K562 (cell line): ENCODE measurements at regions not wholly inside any gene's neighbourhood (a gene's known extent, or its start where the extent isn't known, plus 50 kb on each side); places are given as distances from the start of the nearest gene placed in this dataset.

Experiments
- ATAC-seq: fragments of 200-7000 bp; cut with Tn5 transposase; 3 replicates; pipeline ENCODE4 v1.9.1; 2020; ENCODE audit warnings: moderate library complexity
- BruUV-seq: library from RNA; stranded (reverse); fragments of 400-500 nt; replicated peaks from 2 replicates; lab custom pipeline; 2021; lab: Mats Ljungman, UMichigan
- CTCF ChIA-PET: fragments of 300-600 bp; formaldehyde crosslinking; extraction: SDS; loops from one replicate; lab custom pipeline; 2021; ENCODE audit warnings: low intra/inter-chr PET ratio; lab: Yijun Ruan, JAX
- POLR2A ChIA-PET: fragments of 300-600, 350-650 bp; sonication (Branson Sonifier 250); formaldehyde crosslinking; extraction: SDS; loops from one replicate; lab custom pipeline; 2021; ENCODE audit warnings: antibody characterized with exemption, inconsistent platforms; lab: Yijun Ruan, JAX
- DNase-seq, 4 experiments: peaks; one replicate each; pipeline versions ENCODE4 v3.0.0 to v3.0.0-alpha.2; 2011 to 2018; ENCODE audit warnings: low spot score in 3 of 4, mixed read lengths in 3 of 4; ENCODE audit errors: extremely low read depth in 1 of 4
- FAIRE-seq: peaks from 2 replicates; lab custom pipeline; 2011; peaks lifted over from hg19 to GRCh38; lab: Jason Lieb, UNC
- H2AFZ ChIP-seq: 2 replicates; pipeline ENCODE4 v1.6.0; 2011; ENCODE audit warnings: low read depth, low read length, control low read depth, inconsistent platforms
- H3K27ac ChIP-seq: fragments of 200-600 bp; 3 replicates; pipeline ENCODE4 v1.8.0; 2011; ENCODE audit warnings: low read depth, mild to moderate bottlenecking, control low read depth, inconsistent platforms, low read length, moderate library complexity, mixed read lengths; ENCODE audit errors: extremely low read depth
- H3K27me3 ChIP-seq, 2 experiments: fragments of 300-600 bp in 1 of 2; 2 replicates in 1 of 2; 3 replicates in 1 of 2; pipeline versions ENCODE4 v1.6.0 to v1.8.0; 2011; ENCODE audit warnings: inconsistent platforms in 2 of 2, low read length in 2 of 2, mild to moderate bottlenecking in 1 of 2, mixed read lengths in 1 of 2, moderate library complexity in 1 of 2; ENCODE audit not compliant: control insufficient read depth in 2 of 2, insufficient read depth in 2 of 2
- H3K36me3 ChIP-seq: fragments of 300-600 bp; 3 replicates; pipeline ENCODE4 v1.8.0; 2011; ENCODE audit warnings: mild to moderate bottlenecking, low read length, inconsistent platforms; ENCODE audit not compliant: control insufficient read depth, insufficient read depth
- H3K4me1 ChIP-seq, 2 experiments: fragments of 200-600 bp in 1 of 2; replicated peaks in 1 of 2; 2 replicates in 1 of 2; 3 replicates in 1 of 2; pipeline versions ENCODE4 v1.5.1 to v1.8.0; 2011; ENCODE audit warnings: inconsistent platforms in 2 of 2, low read length in 2 of 2, mild to moderate bottlenecking in 1 of 2, mixed read lengths in 1 of 2, moderate library complexity in 1 of 2; ENCODE audit not compliant: control insufficient read depth in 2 of 2, insufficient read depth in 2 of 2
- H3K4me2 ChIP-seq: 2 replicates; pipeline ENCODE4 v1.6.1; 2011; ENCODE audit warnings: low read length, control low read depth, inconsistent platforms, mixed read lengths; ENCODE audit not compliant: insufficient read depth
- H3K4me3 ChIP-seq: fragments of 200-600 bp; sonication (generic), shearing (Covaris generic); 2 replicates; pipeline ENCODE4 v1.5.1; 2016; ENCODE audit warnings: control low read depth, inconsistent platforms
- H3K79me2 ChIP-seq: fragments of 200-600 bp; 3 replicates; pipeline ENCODE4 v1.8.0; 2011; ENCODE audit warnings: low read length, inconsistent platforms; ENCODE audit not compliant: control insufficient read depth, insufficient read depth
- H3K9ac ChIP-seq, 2 experiments: 2 replicates each; pipeline versions ENCODE4 v1.6.0 to v1.6.1; 2011; ENCODE audit warnings: low read depth in 2 of 2, low read length in 2 of 2, control low read depth in 1 of 2, inconsistent platforms in 1 of 2, mild to moderate bottlenecking in 1 of 2, mixed read lengths in 1 of 2; ENCODE audit not compliant: insufficient read depth in 1 of 2
- H3K9me1 ChIP-seq: one replicate; pipeline ENCODE4 v1.6.0; 2011; ENCODE audit warnings: inconsistent platforms, mild to moderate bottlenecking, low read length, moderate library complexity; ENCODE audit not compliant: control insufficient read depth, insufficient read depth
- H3K9me3 ChIP-seq: replicated peaks from 2 replicates; pipeline ENCODE4 v1.5.1; 2011; ENCODE audit warnings: low read depth, low read length, inconsistent platforms; ENCODE audit not compliant: control insufficient read depth, insufficient read depth
- H4K20me1 ChIP-seq: replicated peaks from 2 replicates; pipeline ENCODE4 v1.6.1; 2011; ENCODE audit warnings: low read length, inconsistent platforms, mixed read lengths; ENCODE audit not compliant: control insufficient read depth, insufficient read depth
- ARID2 ChIP-seq: fragments of 450-650 bp; IDR thresholded peaks from 2 replicates; pipeline ENCODE4 v1.6.1; 2017; ENCODE audit warnings: antibody characterized with exemption, mild to moderate bottlenecking
- CSDE1 ChIP-seq, 2 experiments: fragments of 450-650 bp; IDR thresholded peaks; 2 replicates each; pipeline ENCODE4 v1.6.1; 2016; ENCODE audit warnings: mild to moderate bottlenecking in 1 of 2
- WGBS: fragments of 100-300 bp; shearing (Covaris generic); methylation state at CpG from one replicate; pipeline ENCODE4 v1.1.6; 2016; ENCODE audit warnings: low coverage, mixed read lengths; ENCODE audit not compliant: insufficient coverage; ENCODE audit errors: missing lambda C conversion rate; 5-methylcytosine and 5-hydroxymethylcytosine counted together
- in situ Hi-C: fragments of 300-500 bp; cut with MboI; formaldehyde crosslinking; loops from 4 replicates; pipeline ENCODE4 v1.15.0; 2018; ENCODE audit warnings: inconsistent platforms, mixed read lengths
- intact Hi-C: fragments of 100-400 bp; cut with micrococcal nuclease; formaldehyde crosslinking; loops from 2 replicates; pipeline ENCODE4 v1.14.2; 2022
- TF ChIP-seq, protein P1 (sequence below): IDR thresholded peaks from 2 replicates; pipeline ENCODE4 v1.6.1; 2012; ENCODE audit warnings: low read depth, low read length, improper control_type of control experiment, borderline replicate concordance
- TF ChIP-seq, protein P2 (sequence below): fragments of 200-600 bp; sonication (generic); IDR thresholded peaks from one replicate; pipeline ENCODE4 v1.6.1; 2012; ENCODE audit warnings: mild to moderate bottlenecking, low read depth, low read length, inconsistent platforms

DNA sequence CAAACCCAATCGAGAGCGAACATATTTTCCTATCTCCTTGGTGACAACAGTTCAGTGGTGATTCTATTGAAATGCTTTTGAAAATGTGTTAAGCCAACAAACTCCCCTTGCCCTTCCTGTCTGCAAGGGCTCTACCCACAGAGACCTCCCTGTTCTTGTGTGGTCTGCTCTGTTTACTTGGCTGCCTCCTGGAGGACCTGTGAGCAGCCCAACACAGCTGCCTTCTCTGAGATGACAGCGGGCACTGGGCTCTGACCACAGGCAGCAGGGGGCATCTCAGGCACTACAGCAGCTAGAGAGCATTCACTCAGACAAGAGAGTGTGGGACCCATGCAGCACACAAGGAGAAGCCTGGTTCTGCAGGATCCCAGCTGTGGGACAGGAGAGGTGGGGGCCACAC, 416.4 kb downstream of the TCERG1L start:
- CTCF ChIA-PET = no interaction called here
- Histone ChIP-seq H3K4me3 (no peak overlapping the region), H3K4me2 (no peak overlapping the region), H3K79me2 (no peaks in the 10 kb centered on the region), H3K9me3 (no peaks in the 10 kb centered on the region), H3K27me3 (no peaks in the 10 kb centered on the region; a peak in 1 of 5 replicates), H3K27ac (no peak overlapping the region), H4K20me1 (no peaks in the 10 kb centered on the region), H3K9me1 (no peaks in the 10 kb centered on the region), H3K36me3 (no peaks in the 10 kb centered on the region), H2AFZ (no peak overlapping the region), H3K4me1 (no peaks in the 10 kb centered on the region), H3K9ac (no peak overlapping the region)
- FAIRE-seq (no peak), DNase-seq (no peak), ATAC-seq (no peak)
- intact Hi-C loops (no loop called here), in situ Hi-C loops (no loop called here)
- WGBS = 0% methylated on average over 2 of the region's 3 CpGs
- POLR2A ChIA-PET = no interaction called here
- no TSS peak for BruUV-seq
- TF ChIP-seq ARID2 (no peak), CSDE1 (IDR thresholded peaks at IDR 0.05) (no peak)
- TF ChIP-seq, protein P1, sequence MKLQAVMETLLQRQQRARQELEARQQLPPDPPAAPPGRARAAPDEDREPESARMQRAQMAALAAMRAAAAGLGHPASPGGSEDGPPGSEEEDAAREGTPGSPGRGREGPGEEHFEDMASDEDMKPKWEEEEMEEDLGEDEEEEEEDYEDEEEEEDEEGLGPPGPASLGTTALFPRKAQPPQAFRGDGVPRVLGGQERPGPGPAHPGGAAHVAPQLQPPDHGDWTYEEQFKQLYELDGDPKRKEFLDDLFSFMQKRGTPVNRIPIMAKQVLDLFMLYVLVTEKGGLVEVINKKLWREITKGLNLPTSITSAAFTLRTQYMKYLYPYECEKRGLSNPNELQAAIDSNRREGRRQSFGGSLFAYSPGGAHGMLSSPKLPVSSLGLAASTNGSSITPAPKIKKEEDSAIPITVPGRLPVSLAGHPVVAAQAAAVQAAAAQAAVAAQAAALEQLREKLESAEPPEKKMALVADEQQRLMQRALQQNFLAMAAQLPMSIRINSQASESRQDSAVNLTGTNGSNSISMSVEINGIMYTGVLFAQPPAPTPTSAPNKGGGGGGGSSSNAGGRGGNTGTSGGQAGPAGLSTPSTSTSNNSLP = no peak
- TF ChIP-seq, protein P2, sequence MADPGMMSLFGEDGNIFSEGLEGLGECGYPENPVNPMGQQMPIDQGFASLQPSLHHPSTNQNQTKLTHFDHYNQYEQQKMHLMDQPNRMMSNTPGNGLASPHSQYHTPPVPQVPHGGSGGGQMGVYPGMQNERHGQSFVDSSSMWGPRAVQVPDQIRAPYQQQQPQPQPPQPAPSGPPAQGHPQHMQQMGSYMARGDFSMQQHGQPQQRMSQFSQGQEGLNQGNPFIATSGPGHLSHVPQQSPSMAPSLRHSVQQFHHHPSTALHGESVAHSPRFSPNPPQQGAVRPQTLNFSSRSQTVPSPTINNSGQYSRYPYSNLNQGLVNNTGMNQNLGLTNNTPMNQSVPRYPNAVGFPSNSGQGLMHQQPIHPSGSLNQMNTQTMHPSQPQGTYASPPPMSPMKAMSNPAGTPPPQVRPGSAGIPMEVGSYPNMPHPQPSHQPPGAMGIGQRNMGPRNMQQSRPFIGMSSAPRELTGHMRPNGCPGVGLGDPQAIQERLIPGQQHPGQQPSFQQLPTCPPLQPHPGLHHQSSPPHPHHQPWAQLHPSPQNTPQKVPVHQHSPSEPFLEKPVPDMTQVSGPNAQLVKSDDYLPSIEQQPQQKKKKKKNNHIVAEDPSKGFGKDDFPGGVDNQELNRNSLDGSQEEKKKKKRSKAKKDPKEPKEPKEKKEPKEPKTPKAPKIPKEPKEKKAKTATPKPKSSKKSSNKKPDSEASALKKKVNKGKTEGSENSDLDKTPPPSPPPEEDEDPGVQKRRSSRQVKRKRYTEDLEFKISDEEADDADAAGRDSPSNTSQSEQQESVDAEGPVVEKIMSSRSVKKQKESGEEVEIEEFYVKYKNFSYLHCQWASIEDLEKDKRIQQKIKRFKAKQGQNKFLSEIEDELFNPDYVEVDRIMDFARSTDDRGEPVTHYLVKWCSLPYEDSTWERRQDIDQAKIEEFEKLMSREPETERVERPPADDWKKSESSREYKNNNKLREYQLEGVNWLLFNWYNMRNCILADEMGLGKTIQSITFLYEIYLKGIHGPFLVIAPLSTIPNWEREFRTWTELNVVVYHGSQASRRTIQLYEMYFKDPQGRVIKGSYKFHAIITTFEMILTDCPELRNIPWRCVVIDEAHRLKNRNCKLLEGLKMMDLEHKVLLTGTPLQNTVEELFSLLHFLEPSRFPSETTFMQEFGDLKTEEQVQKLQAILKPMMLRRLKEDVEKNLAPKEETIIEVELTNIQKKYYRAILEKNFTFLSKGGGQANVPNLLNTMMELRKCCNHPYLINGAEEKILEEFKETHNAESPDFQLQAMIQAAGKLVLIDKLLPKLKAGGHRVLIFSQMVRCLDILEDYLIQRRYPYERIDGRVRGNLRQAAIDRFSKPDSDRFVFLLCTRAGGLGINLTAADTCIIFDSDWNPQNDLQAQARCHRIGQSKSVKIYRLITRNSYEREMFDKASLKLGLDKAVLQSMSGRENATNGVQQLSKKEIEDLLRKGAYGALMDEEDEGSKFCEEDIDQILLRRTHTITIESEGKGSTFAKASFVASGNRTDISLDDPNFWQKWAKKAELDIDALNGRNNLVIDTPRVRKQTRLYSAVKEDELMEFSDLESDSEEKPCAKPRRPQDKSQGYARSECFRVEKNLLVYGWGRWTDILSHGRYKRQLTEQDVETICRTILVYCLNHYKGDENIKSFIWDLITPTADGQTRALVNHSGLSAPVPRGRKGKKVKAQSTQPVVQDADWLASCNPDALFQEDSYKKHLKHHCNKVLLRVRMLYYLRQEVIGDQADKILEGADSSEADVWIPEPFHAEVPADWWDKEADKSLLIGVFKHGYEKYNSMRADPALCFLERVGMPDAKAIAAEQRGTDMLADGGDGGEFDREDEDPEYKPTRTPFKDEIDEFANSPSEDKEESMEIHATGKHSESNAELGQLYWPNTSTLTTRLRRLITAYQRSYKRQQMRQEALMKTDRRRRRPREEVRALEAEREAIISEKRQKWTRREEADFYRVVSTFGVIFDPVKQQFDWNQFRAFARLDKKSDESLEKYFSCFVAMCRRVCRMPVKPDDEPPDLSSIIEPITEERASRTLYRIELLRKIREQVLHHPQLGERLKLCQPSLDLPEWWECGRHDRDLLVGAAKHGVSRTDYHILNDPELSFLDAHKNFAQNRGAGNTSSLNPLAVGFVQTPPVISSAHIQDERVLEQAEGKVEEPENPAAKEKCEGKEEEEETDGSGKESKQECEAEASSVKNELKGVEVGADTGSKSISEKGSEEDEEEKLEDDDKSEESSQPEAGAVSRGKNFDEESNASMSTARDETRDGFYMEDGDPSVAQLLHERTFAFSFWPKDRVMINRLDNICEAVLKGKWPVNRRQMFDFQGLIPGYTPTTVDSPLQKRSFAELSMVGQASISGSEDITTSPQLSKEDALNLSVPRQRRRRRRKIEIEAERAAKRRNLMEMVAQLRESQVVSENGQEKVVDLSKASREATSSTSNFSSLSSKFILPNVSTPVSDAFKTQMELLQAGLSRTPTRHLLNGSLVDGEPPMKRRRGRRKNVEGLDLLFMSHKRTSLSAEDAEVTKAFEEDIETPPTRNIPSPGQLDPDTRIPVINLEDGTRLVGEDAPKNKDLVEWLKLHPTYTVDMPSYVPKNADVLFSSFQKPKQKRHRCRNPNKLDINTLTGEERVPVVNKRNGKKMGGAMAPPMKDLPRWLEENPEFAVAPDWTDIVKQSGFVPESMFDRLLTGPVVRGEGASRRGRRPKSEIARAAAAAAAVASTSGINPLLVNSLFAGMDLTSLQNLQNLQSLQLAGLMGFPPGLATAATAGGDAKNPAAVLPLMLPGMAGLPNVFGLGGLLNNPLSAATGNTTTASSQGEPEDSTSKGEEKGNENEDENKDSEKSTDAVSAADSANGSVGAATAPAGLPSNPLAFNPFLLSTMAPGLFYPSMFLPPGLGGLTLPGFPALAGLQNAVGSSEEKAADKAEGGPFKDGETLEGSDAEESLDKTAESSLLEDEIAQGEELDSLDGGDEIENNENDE = no peak
